ENCODE measurements at regions not wholly inside any gene's neighbourhood (a gene's known extent, or its start where the extent isn't known, plus 50 kb on each side); places are given as distances from the start of the nearest gene placed in this dataset.

DNA sequence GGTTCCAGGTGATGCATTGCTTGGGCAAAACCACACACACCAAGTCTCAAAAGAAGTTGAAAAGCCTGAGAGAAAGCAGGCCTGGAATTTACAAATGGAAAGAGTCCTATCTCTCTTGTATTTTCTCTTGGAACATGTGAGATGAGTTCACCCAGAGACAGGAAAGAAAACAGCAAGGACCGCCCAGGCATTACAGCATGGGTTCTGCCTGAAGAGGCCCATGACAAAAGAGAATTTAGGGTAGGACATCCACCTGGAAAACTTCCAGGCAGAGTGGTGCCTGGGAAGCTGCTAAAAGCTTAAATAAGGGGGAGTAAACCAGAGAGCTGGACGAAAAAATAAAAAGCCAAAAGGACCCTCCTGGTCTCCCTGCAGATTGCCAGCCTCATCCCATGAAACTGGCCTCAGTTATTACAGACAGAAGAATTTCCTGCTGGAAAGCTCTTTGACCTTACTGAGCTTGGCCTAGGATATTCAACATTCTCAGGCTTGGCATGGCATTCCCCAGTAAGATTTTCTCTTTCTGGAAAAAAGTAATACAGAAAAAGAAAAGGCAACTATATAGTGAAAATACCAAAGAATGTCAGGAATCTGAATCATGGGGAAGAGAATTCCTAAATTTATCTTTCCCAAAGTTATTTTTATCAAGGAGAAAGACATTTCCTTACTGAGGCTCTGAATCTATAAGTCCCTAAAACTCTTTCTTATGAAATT lies 121.3 kb upstream of the NUDT4 start:
- no peak for DNase-seq

DNA sequence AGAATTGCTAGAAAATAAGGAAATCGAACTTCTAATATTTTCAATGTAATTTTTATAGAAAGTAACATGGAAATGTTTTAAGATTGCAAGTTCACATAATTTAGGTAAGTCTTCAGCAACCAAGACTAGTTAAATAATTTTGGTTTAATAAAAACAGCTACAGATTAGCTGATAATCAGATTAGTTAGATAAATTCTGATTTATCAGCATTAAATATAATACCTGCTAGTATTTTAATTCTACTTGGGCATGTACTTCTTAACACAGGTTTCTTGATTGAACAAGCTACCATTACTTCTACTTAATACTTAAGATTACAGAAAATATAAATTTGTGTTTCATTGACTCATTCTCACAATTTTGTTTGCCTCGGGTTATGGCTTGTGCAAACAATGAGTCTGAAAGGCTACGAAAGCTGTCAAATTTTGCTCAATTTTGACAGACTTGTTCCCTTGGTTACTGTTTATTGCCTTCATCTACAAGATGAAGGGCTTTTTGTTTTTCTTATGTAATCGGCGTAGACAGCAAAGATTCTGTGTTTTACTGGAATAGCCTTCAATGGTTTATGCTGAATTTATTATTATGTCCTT lies 116.1 kb upstream of the NUDT4 start:
- DNase-seq = no peak

DNA sequence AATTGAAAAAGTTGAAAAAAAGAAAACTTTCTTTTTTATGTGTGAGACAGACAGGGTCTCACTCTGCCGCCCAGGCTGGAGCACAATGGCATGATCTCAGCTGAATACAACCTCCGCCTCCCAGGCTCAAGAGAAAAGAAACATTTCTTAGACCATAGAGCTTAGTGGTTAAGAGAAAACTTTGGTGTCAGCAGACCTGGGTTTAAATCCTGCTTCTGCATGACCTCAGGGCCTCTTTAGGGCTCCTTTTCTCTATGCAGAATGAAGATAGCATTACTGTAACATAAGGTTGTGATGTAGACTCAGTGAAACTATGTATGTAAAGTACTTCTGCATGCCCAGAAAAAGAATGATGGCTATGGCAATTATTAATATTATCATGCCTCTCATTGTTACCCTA lies 104.7 kb upstream of the NUDT4 start:
- DNase-seq = no peak

DNA sequence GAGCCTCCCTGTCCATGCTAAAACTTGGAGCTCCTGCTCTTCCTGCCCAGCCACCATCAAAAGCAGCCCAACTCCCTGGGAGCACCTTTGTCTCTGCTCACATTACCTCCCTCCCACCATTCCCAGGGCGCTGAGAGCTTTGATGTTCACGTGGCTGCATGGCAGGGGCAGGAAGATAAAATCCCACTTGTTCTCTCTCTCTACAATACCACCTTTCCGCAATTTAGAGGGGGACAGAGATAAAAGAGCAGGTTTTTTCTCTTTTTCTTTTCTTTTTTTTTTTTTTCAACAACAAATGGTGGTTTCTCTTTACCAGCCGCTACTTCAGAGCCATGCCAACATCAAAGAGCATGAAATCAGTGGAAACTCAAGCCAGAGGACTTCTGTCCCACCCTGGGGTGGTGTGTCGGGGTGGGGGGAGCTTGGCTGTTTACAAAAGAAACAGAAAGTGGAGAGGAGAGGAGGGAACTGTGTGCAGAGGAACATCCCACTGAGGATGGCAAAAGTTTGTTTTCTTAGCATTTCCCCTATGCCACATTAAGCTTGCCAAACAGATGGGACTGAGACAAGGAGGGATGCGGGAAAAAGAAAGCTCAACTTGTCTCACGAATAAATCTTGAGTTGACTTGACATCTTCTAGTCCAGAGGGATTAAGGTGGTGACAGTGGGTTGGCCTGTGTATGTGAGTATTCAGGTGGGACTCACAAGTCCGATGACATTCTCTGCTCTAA lies 103.7 kb upstream of the NUDT4 start:
- no peak for DNase-seq

DNA sequence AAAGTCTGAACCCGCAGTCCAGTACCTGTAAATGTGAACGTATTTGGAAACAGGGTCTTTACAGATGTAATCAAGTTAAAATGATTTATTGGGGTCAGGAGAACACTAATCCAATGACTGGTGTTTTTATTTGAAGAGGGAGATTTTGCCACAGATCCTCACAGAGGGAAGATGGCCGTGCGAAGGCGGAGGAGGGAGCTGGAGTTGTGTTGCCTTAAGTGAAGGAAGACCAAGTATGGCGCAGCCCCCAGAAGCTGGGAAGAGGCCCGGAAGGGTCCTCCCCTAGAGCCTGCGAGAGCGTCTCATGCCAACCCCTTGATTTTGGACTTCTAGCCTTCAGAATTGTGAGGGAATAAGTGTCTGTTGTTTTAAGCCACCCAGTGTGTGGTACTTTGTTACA lies 102.8 kb upstream of the NUDT4 start:
- DNase-seq = no peak

DNA sequence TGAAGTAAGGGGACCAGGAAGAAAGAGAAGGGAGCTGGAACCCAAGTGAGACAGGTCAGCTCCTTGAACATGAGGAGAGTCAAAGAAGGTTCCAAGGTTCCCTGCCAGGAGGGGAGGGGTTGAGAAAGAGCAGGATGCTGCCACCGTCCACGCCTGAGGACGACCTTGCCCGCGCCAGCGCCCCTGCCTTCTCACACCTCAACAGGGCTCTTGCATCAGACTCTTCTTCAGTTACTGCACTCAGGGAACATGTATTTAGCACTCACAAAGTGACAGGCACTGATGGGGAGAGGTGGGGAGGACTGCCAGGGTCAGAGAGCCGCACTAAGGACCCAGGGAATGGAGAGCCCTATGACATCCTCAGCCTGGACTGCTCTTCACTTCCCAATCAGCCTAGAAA lies 102.1 kb upstream of the NUDT4 start:
- DNase-seq = no peak

DNA sequence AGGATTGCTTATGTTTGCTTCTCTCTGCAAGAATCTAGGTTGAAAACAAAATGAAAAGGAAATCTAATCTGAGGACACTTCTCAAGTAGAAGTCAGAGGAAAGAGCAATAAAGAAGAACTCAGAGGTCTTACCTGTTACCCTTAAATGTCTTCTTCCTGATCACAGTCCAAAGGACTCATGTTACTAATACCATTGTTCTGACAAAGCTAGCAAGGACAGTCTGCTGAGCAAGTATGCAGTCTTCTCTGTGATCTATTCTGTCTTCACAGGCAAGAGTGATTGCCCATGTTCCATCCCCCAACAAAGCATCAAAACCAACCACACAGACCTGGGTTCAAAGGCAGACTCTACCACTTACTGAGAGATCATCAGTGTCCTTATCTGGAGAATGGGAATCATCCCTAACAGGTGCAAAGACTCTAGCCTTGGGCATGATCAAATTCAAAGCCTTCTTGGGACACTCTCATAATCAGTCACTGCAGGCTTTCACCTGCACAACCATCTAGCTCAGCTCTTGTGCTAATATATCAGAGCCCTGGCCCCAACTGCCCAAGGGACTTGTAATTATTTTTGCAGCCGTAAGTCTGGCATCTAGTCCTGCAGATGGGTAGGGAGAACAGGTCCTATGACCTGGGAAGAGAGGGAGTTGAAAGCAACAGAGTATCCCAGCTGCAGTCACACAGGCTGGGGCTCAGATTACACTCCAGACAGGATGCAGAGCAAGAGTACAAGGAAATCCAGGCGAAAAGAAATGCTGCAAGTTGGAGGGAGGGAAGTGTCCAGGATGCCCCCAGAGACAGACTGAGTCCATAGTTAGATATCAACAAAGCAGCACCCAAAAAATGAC lies 97.9 kb upstream of the NUDT4 start:
- no peak for DNase-seq

DNA sequence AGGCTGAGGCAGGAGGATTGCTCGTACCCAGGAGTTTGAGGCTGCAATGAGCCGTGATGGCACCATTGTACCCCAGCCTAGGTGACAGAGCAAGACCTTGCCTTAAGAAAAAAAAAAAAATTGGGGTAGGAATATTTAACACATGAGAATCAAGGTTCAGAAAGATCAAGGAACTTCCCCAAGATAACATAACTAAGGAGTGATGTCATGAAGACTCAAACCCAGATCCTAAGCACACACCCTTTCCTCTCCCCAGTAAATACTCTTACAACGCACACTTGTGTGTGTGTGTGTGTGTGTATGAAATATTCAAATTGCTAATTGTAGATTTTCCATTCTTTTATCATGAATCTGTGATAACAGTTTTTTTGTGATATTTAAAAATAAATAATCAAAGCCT lies 90.6 kb upstream of the NUDT4 start:
- DNase-seq = no peak

DNA sequence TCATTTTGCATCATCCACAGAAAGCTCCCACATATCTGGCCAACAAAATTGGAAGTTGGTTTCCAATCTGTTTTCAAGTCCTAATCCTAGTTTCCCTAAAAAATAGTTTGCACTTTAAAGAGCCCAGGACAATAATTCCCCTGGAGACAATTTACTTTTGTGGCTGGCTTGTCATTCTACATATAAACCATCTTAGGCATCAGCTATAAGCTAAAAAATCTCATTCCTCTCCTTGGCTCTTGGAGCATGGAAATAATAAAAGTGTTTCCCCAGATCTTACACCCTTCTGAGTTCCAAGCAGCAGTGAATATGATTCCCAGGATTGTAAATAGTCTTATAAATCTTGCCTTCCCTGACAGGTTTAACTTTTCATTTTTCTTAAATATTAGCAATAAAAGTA lies 89.1 kb upstream of the NUDT4 start:
- DNase-seq = no peak

DNA sequence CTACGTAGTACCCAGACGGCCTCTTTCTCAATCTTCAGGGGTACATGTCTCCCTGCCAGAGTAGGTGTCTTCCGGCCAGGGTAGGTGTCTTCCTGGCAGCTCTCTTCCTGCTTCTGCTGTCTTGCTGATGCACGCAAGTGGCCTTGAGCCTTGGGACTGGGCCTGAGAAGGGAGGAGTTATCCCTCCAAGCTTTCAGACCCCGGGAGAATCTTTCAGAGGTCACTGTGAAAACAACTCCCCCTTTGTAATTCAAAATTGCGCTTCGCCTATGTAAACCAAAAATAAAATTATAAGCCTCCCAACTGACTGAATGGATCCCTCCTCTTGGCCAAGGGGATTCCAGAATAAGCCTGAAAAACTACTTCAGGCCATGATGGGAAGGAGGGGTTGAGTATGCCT lies 87.3 kb upstream of the NUDT4 start:
- DNase-seq = no peak

DNA sequence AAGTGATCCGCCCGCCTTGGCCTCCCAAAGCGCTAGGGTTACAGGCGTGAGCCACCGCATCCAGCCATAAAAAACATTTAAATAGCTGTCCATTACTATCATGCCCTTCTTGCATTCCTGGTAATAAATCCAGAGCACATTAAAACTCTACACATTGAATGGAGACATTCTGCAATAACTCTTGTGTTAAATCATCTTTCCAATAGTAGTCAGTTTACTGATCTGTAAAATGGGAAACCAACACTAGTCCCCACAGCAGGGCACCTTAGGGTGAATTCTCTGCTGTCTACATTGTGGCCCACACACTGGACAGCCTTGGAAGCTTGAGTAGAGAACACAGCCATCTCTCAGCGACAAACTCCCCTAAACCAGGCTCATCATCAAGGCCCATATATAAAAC lies 85.5 kb upstream of the NUDT4 start:
- DNase-seq = no peak

DNA sequence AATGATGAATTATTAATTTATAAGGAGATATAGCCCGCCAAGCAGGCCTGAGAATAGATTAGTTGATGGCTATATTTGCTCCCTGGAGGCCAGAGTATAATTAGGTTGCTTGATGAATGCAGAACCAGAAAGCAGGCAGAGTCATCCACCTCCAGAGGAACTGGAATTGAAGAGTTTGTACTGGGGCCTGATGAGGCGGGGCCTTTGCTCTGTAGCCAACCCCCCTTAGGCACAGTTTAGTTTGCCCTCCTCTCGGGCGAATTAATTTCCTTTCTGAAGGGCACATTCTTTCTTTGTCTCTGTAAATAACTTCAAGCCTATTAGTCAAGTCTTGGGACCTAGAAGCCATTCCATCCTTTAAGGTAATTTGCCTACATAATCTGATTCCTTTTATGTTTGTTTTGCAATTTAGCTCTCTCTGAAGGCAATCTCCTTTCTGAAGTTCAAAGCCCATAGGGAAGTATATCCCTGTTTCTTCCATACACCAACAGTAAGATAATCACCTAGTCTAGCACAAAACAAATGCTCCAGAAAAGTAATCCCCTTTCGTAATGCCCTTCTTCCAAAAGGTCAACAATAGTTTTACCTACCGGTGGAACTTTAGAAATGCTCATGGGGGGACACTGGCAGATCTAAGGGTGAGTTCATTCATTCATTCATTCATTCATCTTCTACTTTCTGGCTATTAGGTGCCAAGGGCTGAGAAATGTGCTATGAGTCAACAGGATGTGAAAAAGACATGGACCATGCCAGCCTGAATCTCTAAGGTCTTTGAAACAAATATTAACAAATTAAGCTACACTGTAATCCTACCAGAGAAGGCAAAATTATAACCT lies 84.8 kb upstream of the NUDT4 start:
- no peak for DNase-seq

DNA sequence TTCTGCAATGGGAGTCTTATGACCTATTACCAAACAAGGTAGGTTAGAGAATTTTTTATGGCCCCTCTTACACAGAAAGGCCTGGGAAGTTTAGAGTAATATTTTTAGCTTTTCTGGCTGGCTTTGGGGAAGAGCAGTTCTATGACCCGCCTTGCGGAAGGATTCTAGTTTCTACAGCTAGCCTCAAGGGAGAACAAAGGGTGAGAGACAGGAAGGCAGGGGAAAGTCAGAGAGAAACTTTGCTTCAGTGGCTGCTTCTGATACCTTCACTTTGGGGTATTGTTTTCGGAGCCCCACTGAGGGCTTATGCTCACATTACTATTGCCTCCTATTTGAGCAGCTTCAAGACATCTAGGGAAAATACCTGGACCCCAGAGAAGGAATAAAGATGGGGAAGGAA lies 80.7 kb upstream of the NUDT4 start:
- DNase-seq = no peak

DNA sequence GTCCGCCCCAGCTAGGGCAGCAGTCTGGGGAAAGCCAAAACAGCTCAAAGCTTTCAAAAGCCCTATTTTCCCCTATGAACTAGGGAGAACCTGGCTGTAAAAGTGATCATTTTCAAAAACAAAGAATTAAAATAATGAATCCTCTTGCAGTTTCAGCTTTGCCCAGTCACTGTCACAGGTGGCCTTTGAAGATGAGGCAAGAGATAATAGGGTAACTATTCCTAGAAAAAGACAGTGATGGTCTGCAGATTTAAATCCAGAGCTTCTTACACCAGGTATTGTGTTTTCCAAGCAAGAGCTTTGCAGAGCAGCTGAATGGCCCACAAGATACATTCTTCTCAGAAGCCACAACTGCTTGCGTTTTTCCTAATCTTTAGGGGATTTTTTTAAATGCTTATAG lies 80.2 kb upstream of the NUDT4 start:
- no peak for DNase-seq

DNA sequence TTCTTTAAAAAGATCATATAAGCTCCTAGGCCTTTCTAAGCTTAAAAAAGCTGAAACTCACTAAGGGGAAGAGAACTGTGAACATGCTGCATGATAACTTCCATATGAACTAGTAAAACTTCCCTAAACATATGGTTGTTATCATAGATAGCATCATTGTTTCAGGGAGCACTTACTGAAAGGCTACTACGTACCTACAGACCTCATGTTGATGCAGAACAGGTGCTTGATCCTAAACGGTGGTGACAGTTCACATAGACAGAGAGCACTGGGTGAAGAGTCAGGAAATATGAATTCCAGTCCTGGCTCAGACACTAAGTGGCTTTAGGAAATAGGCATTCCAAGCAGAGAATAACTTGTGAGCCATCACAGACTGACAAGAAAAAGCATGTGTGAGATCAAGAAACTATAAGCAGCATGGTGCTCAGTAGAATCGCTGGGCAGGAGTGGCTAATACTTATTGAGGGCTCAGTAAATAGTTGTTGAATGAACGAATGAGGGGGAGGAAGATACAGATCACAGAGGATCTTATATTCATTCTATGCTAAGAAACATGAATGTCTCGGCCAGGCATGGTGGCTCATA lies 78.4 kb upstream of the NUDT4 start:
- no peak for DNase-seq

DNA sequence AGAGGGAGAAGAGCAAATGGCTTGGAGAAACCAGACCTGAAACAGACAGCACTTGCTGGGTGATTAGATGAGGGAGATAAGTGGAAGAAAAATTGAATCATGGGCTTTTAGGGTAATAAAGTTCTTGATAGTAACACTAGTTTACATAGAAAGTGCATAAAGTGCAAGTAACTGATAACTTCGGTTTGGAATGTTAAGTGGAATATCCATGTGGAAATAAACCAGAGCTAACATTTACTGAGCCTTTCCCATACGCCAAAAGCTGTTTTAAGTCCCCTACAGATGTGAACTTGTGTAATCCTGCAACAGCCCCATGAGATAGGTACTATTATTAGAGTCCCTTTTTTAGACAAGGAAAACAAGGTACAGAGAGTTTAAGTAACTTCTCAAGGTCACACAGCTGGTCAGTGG lies 77.1 kb upstream of the NUDT4 start:
- no peak for DNase-seq

DNA sequence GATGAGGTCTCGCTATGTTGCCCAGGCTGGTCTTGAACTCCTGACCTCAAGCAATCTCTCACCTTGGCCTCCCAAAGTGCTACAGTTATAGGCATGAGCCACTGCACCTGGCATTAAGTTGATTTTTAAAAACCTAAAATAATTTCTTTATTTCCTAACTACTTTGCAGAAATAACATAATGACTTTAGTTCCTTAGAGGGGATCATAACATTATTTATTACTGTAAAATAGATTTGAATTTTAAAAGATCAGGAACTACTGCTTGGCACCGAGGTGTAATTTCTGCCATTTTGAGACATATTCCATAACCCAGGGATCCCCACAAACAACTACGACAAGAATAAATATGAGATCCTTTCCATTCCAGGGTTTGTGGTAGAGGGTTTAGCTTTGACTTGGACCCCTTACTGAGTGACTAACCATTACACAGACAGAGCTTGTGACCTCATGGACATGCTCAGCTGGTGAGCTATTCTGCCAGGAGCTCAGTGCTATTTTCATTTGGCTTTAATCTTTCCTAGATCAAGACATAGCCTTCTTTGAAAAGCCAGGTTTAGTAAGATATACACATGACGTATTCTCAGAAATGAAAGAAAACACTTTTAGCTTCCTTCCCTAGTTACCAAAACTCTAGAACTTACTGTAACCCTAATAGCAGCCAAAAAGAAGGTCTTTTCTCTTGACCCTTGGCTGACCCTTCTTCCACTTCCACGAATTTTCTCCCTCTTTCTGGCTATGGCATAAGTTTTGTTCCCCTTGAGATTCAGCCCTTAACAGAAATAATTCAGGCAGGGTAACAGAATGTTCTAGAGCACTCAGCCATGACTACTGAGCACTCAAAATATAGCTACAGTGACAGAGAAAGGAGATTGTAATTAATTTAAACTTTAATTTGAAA lies 75.1 kb upstream of the NUDT4 start:
- DNase-seq = no peak

DNA sequence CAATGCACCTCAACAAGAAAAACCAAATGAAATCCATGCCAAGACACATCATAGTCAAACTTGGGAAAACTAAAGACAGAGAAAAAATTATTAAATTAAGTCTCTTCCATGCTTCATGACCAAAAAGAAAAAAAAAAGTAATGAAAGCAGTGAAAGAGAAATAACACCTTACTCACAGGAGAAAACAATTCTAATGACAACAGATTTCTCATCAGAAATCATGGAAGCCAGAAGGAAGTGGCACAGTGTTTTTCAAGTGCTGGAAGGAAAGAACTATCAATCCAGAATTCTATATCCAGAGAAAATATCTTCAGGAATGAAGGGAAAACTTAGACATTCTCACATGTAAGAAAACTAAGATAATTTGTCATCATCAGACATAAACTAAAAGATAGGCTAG lies 71.1 kb upstream of the NUDT4 start:
- DNase-seq = no peak

DNA sequence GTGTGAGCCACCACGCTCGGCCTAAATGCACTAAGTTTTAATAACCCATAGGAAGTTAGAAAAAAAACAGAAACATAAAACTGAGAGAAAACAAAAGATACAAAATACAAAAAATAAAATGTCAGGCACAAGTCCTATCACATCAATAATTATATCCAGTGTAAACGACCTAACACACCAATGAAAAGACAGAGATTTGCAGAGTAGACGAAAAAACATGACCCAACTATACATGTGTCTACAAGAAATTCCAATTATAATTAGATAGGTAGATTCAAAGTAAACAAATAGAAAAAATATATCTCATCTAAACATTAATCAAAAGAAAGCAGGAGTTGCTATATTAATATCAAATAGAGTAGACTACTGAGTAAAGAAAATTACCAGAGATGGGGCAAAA lies 69.4 kb upstream of the NUDT4 start:
- no peak for DNase-seq

DNA sequence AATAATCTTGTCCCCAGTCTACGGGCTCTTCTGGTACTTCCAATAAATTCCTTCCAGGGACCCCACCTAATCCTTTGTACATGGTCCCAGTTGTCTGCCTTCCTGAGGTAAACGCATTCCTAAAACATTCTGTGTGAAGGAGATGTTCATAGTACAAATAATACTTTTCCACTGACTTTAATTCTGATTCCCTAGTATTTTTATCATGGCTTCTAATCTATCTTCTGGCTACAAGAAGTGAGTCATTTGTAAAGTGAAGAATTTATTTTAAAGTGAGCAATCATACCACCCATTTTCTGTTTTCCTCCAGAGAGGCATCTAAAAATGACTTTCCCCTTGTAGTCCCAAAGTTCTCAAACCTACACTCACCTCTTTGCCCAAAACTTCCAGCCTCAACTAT lies 65.9 kb upstream of the NUDT4 start:
- DNase-seq = no peak

DNA sequence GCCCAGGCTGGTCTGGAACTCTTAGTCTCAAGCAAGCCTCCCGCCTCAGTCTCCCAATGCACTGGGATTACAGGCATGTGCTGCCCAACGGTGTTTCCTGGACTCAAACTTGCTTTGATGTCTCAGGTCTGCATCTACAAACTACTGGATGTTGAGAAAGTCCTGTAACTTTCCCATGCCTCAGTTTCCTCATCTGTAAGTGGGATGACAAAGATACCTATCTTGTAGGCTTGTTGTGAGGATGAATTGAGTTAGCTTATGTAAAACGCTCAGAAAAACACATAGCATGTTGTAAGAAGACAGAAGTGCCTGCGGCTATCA lies 63.6 kb upstream of the NUDT4 start:
- no peak for DNase-seq
